Fibroblast of the aortic adventitia (primary cell): ENCODE measurements at regions not wholly inside any gene's neighbourhood (a gene's known extent, or its start where the extent isn't known, plus 50 kb on each side); places are given as distances from the start of the nearest gene placed in this dataset.

Experiments
- DNase-seq: peaks from one replicate; pipeline ENCODE4 v3.0.0-alpha.2; 2010; ENCODE audit warnings: low read depth
- H3K4me3 ChIP-seq: 2 replicates; pipeline ENCODE4 v1.5.1; 2011; ENCODE audit warnings: low read depth, mild to moderate bottlenecking, control low read depth, low read length, moderate library complexity
- TF ChIP-seq, protein P1 (sequence below): IDR thresholded peaks from 2 replicates; pipeline ENCODE4 v1.5.1; 2011; ENCODE audit warnings: mild to moderate bottlenecking, low read length, control low read depth, inconsistent platforms; ENCODE audit not compliant: insufficient read depth

DNA sequence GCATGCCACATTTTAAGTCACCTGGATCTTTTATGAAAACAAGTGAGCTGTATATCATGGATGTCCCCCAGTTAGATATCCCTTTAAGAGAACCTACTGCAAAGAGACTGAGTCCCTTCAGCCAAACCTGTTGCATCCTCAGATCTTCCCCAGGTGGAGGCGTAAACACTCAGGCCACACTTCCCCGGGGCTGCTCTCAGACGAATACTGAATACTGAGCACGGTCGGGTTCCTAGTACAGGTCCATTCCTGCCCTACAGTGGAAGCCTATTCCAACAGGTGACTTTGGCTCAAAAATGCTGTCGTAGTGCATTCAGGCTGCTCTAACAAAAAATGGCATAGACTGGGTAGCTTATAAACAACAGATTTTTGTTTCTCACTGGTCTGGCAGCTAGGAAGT is 320.2 kb upstream of the CLNK start:
- DNase-seq: no peak
- TF ChIP-seq, protein P1, sequence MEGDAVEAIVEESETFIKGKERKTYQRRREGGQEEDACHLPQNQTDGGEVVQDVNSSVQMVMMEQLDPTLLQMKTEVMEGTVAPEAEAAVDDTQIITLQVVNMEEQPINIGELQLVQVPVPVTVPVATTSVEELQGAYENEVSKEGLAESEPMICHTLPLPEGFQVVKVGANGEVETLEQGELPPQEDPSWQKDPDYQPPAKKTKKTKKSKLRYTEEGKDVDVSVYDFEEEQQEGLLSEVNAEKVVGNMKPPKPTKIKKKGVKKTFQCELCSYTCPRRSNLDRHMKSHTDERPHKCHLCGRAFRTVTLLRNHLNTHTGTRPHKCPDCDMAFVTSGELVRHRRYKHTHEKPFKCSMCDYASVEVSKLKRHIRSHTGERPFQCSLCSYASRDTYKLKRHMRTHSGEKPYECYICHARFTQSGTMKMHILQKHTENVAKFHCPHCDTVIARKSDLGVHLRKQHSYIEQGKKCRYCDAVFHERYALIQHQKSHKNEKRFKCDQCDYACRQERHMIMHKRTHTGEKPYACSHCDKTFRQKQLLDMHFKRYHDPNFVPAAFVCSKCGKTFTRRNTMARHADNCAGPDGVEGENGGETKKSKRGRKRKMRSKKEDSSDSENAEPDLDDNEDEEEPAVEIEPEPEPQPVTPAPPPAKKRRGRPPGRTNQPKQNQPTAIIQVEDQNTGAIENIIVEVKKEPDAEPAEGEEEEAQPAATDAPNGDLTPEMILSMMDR: no peak
- no peak overlapping the region for H3K4me3 ChIP-seq

DNA sequence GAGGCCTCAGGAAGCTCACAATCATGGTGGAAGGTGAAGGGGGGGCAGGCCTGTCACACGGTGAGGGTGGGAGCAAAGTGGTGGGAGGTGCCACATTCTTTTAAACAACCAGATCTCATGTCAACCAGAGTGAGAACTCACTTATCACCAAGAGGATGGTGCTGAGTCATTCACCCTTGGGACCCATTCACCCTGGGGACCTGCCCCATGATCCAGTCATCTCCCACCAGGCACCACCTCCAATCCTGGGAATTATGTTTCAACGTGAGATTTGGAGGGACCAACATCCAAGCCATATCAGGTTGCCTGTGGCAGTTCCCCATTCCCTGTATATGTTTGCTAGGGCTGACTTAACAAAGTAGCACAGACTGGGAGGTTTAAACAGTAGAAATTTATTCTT is 318.4 kb upstream of the CLNK start:
- DNase-seq: no peak
- TF ChIP-seq, protein P1: no peak
- no peak overlapping the region for H3K4me3 ChIP-seq

DNA sequence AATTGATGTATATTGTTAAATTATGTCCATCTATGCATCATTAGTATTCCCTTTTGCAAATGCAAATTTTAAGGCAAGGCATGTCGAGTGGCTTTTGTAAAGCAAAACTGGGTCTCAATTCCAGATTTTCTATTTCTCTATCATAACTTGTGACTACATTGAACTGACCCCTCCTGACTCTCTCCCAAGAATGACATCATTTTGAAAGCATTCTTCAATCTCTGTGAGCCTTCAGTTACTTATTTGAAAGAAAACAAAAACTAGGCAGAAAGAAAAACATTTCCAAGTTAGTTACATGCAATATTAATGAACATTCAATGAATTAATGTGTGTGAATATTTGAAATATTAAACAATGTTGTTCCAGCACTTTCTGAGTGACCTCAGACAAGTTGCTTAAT is 314.3 kb upstream of the CLNK start:
- DNase-seq: peak; percentile 11
- no peak overlapping the region for H3K4me3 ChIP-seq
- TF ChIP-seq, protein P1: no peak

DNA sequence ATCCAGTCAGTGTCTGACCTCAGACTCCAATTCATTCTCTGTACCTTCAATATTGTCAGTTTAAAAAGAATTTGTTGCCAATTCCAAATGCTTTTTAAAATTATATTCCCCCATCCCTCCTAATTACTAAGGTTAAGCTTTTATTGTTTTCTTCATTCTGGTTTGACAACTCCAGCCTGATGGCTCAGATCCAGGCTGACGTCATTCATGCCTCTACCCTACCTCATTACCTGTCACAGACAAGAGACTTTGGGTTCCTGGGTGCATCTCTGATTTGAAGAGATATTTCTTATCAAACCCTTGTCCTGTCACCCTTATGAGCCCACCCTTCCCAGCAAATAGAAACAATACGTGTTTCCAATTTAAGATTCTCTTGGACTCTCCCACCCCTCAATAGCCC is 300.2 kb upstream of the CLNK start:
- no peak for DNase-seq
- no peak overlapping the region for H3K4me3 ChIP-seq
- TF ChIP-seq, protein P1: no peak

DNA sequence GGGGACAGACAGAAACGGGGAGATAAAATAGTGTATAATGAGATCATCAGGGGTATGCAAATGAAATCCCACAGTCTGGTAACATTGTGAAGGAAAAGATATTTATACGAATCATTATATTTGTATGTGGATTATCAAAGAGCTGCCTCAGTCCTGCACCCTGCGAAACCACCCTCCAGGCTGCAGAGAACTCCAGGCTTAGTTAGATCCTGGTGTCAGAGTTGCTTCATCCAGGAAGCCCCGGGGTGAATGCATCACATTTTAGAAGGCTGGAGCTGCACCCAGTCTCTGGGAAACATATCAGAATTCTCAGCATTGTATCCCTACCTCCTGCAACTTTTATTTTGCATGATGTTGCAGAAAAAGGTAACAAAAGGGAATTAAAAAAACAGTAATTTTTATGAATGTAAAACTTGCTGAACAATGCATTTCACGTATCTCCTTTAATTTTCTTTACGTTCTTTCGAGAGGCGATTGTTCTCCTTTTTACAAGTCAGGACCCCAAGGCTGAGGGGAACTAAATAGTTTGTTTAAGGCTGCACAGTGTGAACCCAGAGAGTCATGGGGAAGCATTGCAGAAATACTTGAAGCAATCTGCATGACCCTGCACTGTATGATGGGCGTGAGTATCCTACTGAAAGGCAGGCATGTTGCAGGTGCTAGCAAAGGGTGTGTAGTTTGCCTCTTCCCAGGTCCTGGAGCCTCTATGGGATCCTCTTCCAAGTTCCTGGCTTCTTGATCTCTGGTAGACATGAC is 299.5 kb upstream of the CLNK start:
- no peak for DNase-seq
- no peak overlapping the region for H3K4me3 ChIP-seq
- TF ChIP-seq, protein P1: no peak

DNA sequence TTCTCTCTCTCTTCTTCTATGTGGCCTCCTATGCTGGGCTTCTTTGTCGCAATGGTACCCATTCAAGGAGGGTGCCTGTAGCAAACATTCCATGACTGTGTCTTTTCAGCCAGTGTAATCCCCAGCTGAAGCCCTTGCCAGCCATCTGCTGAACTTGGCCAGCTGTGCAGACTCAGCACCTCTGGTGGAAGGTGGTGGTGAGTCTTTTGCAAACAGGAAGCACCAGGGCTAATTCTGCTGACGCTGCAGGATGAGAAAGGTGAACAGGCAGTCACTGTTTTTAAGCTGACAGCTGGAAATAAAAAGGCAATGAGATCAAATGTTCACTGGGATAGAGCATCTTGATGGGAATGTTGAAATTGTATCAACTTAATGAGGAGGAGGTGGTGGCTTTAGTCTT is 298.7 kb upstream of the CLNK start:
- no peak overlapping the region for H3K4me3 ChIP-seq
- TF ChIP-seq, protein P1: no peak
- no peak for DNase-seq

DNA sequence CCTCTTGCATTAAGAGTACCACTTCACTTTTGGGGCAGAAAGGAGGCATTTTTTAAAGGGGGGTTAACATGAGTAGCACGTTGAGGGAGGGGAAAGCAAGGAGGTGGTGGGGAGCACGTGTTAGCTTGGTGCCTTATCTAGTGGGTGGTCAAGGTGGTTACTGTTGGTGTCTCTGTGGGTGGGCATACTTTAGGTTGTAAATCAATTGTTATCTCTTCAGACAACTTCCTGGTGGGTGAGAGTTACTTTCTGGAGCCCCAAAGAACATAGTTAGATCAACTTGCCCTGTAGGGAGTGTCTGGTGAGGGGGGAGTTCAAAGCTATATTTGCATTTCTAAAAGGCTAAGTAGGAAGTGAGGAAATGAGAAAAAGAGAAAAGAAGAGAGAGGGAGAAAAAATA is 297.7 kb upstream of the CLNK start:
- no peak overlapping the region for H3K4me3 ChIP-seq
- DNase-seq: no peak
- TF ChIP-seq, protein P1: no peak
